Stimulated activated CD4-positive, alpha-beta T cell treated with anti-CD3 and anti-CD28 coated beads, Interleukin-15, amount 100 ng/mL, for 1 hour (primary cell): ENCODE measurements at regions not wholly inside any gene's neighbourhood (a gene's known extent, or its start where the extent isn't known, plus 50 kb on each side); places are given as distances from the start of the nearest gene placed in this dataset.

Source experiments
- DNase-seq, 2 donors: peaks; one replicate each; pipeline ENCODE4 v3.0.0-alpha.2; 2020; ENCODE audit warnings: low read depth in 1 of 2, low spot score in 1 of 2

- no peak for DNase-seq
These were observed 246.4 kb upstream of the PWP1 start for GRCh38 chr12:107439026-107439738.

- DNase-seq: no peak
These were observed 245.0 kb upstream of the PWP1 start for GRCh38 chr12:107440606-107441005.

- DNase-seq: no peak
These were observed 243.8 kb upstream of the PWP1 start for GRCh38 chr12:107441665-107442300.

- no peak for DNase-seq
These were observed 243.1 kb upstream of the PWP1 start for GRCh38 chr12:107442326-107442987.

- no peak for DNase-seq
These were observed 242.1 kb upstream of the PWP1 start for GRCh38 chr12:107443320-107444090.

GRCh38 chr12:107444771-107445170, 240.8 kb upstream of the PWP1 start:
- no peak for DNase-seq

- no peak for DNase-seq
These were observed 239.1 kb upstream of the PWP1 start for GRCh38 chr12:107446476-107446875.

- no peak for DNase-seq
These were observed 238.3 kb upstream of the PWP1 start for GRCh38 chr12:107447336-107447735.

- no peak for DNase-seq
These were observed 237.4 kb upstream of the PWP1 start for GRCh38 chr12:107448198-107448597.

- DNase-seq: no peak
These were observed 235.7 kb upstream of the PWP1 start for GRCh38 chr12:107449891-107450290.

GRCh38 chr12:107450541-107450940, 235.1 kb upstream of the PWP1 start:
- no peak for DNase-seq

GRCh38 chr12:107451246-107451645, 234.4 kb upstream of the PWP1 start:
- DNase-seq: no peak

GRCh38 chr12:107454109-107454830, 231.3 kb upstream of the PWP1 start:
- no peak for DNase-seq

- no peak for DNase-seq
These were observed 228.2 kb upstream of the PWP1 start for GRCh38 chr12:107457362-107457935.

- no peak for DNase-seq
These were observed 227.4 kb upstream of the PWP1 start for GRCh38 chr12:107458163-107458562.

- no peak for DNase-seq
These were observed 226.6 kb upstream of the PWP1 start for GRCh38 chr12:107458990-107459389.

GRCh38 chr12:107459641-107460040, 226.0 kb upstream of the PWP1 start:
- DNase-seq: no peak

- DNase-seq: no peak
These were observed 224.2 kb upstream of the PWP1 start for GRCh38 chr12:107461222-107461975.

GRCh38 chr12:107462428-107463332, 222.9 kb upstream of the PWP1 start:
- DNase-seq: no peak
